GM12878 (cell line): ENCODE measurements at regions not wholly inside any gene's neighbourhood (a gene's known extent, or its start where the extent isn't known, plus 50 kb on each side); places are given as distances from the start of the nearest gene placed in this dataset.

Source experiments
- ATAC-seq: fragments of 200-7000 bp; cut with Tn5 transposase; 3 replicates; pipeline ENCODE4 v1.9.1; 2020; ENCODE audit warnings: mild to moderate bottlenecking, moderate library complexity
- BruUV-seq: library from RNA; stranded (reverse); fragments of 400-500 nt; replicated peaks from 2 replicates; lab custom pipeline; 2021; lab: Mats Ljungman, UMichigan
- CTCF ChIA-PET: fragments of 300-600 bp; sonication (Branson Sonifier 250); formaldehyde crosslinking; extraction: SDS; loops from one replicate; lab custom pipeline; 2021; ENCODE audit warnings: inconsistent platforms; lab: Yijun Ruan, JAX
- POLR2A ChIA-PET: fragments of 350-600 bp; formaldehyde crosslinking; extraction: SDS; loops from one replicate; lab custom pipeline; 2021; ENCODE audit warnings: inconsistent platforms; lab: Charles Lee
- RAD21 ChIA-PET: fragments of 300-600 bp; sonication (Branson Sonifier 250); formaldehyde crosslinking; loops from one replicate; lab custom pipeline; 2023; ENCODE audit warnings: antibody characterized with exemption; ENCODE audit not compliant: unreplicated experiment; lab: Charles Lee
- SMC1A ChIA-PET: fragments of 300-600 bp; sonication (Branson Sonifier 250); formaldehyde crosslinking; loops from one replicate; lab custom pipeline; 2023; ENCODE audit not compliant: unreplicated experiment, uncharacterized antibody; lab: Charles Lee
- DNase-seq: peaks from one replicate; pipeline ENCODE4 v3.0.0-alpha.2; 2011; ENCODE audit warnings: low read depth, low spot score
- FAIRE-seq: peaks from 3 replicates; lab custom pipeline; 2011; peaks lifted over from hg19 to GRCh38; lab: Jason Lieb, UNC
- H2AFZ ChIP-seq: 2 replicates; pipeline ENCODE4 v1.6.0; 2011; ENCODE audit warnings: low read depth, low read length, control low read depth; ENCODE audit not compliant: control insufficient read depth
- H3K27ac ChIP-seq: 2 replicates; pipeline ENCODE4 v1.5.1; 2011; ENCODE audit warnings: control low read depth; ENCODE audit not compliant: control insufficient read depth, insufficient read depth
- H3K27me3 ChIP-seq, 2 experiments: replicated peaks in 1 of 2; 2 replicates each; pipeline versions ENCODE4 v1.6.0 to v1.6.1; 2011; ENCODE audit warnings: low read length in 1 of 2; ENCODE audit not compliant: control insufficient read depth in 2 of 2, insufficient read depth in 2 of 2
- H3K36me3 ChIP-seq, 2 experiments: 2 replicates each; pipeline ENCODE4 v1.5.1; 2011; ENCODE audit warnings: low read length in 1 of 2; ENCODE audit not compliant: control insufficient read depth in 2 of 2, insufficient read depth in 2 of 2
- H3K4me1 ChIP-seq: 2 replicates; pipeline ENCODE4 v1.6.1; 2011; ENCODE audit warnings: mild to moderate bottlenecking, low read length, moderate library complexity, mixed read lengths; ENCODE audit not compliant: control insufficient read depth, insufficient read depth
- H3K4me2 ChIP-seq: 2 replicates; pipeline ENCODE4 v1.6.0; 2011; ENCODE audit warnings: control low read depth; ENCODE audit not compliant: control insufficient read depth, insufficient read depth
- H3K4me3 ChIP-seq: fragments of 200-600 bp; sonication (generic); 2 replicates; pipeline ENCODE4 v1.5.1; 2016
- H3K79me2 ChIP-seq: 2 replicates; pipeline ENCODE4 v1.6.0; 2011; ENCODE audit warnings: low read length; ENCODE audit not compliant: control insufficient read depth, insufficient read depth
- H3K9ac ChIP-seq: 2 replicates; pipeline ENCODE4 v1.8.0; 2011; ENCODE audit warnings: low read length, control low read depth, mixed read lengths; ENCODE audit not compliant: control insufficient read depth, insufficient read depth
- H3K9me3 ChIP-seq: replicated peaks from 3 replicates; pipeline ENCODE4 v1.5.1; 2011; ENCODE audit warnings: mild to moderate bottlenecking, low read length; ENCODE audit not compliant: control insufficient read depth, insufficient read depth
- H4K20me1 ChIP-seq: 2 replicates; pipeline ENCODE4 v1.6.0; 2011; ENCODE audit not compliant: control insufficient read depth, insufficient read depth
- ATF2 ChIP-seq: IDR thresholded peaks from 2 replicates; pipeline ENCODE4 v1.6.1; 2012; ENCODE audit warnings: low read length, inconsistent platforms
- BRCA1 ChIP-seq: IDR thresholded peaks from 2 replicates; pipeline ENCODE4 v1.6.1; 2011; ENCODE audit warnings: low read depth, low read length, improper control_type of control experiment
- EED ChIP-seq: sonication (generic); IDR thresholded peaks from 2 replicates; pipeline ENCODE4 v1.6.1; 2016; ENCODE audit warnings: antibody characterized with exemption, low read depth
- IRF3 ChIP-seq: fragments of 450-650 bp; IDR thresholded peaks from 2 replicates; pipeline ENCODE4 v1.6.1; 2014; ENCODE audit warnings: mild to moderate bottlenecking
- LARP7 ChIP-seq: fragments of 450-650 bp; IDR thresholded peaks from 2 replicates; pipeline ENCODE4 v1.6.1; 2017; ENCODE audit warnings: mild to moderate bottlenecking
- MYB ChIP-seq: fragments of 150-350 bp; IDR thresholded peaks from 2 replicates; pipeline ENCODE4 v1.6.1; 2014; ENCODE audit warnings: mild to moderate bottlenecking, low read depth, low read length, borderline replicate concordance
- NR2C1 ChIP-seq: fragments of 450-650 bp; IDR thresholded peaks from 2 replicates; pipeline ENCODE4 v1.6.1; 2017; ENCODE audit warnings: antibody characterized with exemption, mild to moderate bottlenecking, moderate library complexity
- NR2C2 ChIP-seq: IDR thresholded peaks from 2 replicates; pipeline ENCODE4 v1.6.1; 2011; ENCODE audit warnings: borderline replicate concordance, low read depth; ENCODE audit not compliant: control insufficient read depth, insufficient read length
- RAD21 ChIP-seq: IDR thresholded peaks from 2 replicates; pipeline ENCODE4 v1.6.1; 2011; ENCODE audit warnings: mild to moderate bottlenecking, low read depth, low read length, moderate library complexity; ENCODE audit not compliant: insufficient read depth
- WRNIP1 ChIP-seq: IDR thresholded peaks from 2 replicates; pipeline ENCODE4 v1.6.1; 2011; ENCODE audit warnings: low read depth, low read length, improper control_type of control experiment, borderline replicate concordance
- ZNF24 ChIP-seq: fragments of 450-650 bp; IDR thresholded peaks from 2 replicates; pipeline ENCODE4 v1.6.1; 2017; ENCODE audit warnings: antibody characterized with exemption, mild to moderate bottlenecking
- ZNF592 ChIP-seq: fragments of 450-650 bp; IDR thresholded peaks from 2 replicates; pipeline ENCODE4 v1.6.1; 2017; ENCODE audit warnings: mild to moderate bottlenecking, moderate library complexity
- ZNF687 ChIP-seq: fragments of 450-650 bp; IDR thresholded peaks from 2 replicates; pipeline ENCODE4 v1.6.1; 2017; ENCODE audit warnings: mild to moderate bottlenecking, moderate library complexity
- ZZZ3 ChIP-seq: IDR thresholded peaks from 2 replicates; pipeline ENCODE4 v1.6.1; 2011; ENCODE audit warnings: low read depth; ENCODE audit not compliant: control insufficient read depth, insufficient read length
- WGBS: methylation state at CpG from one replicate; pipeline ENCODE4 v1.1.6; 2016; ENCODE audit warnings: low lambda C conversion rate; ENCODE audit not compliant: insufficient replicate concordance, insufficient coverage; ENCODE audit errors: missing lambda C conversion rate; 5-methylcytosine and 5-hydroxymethylcytosine counted together
- in situ Hi-C: fragments of 300-500 bp; cut with MboI; formaldehyde crosslinking; loops from 9 replicates; pipeline ENCODE4 v1.14.3; 2018; ENCODE audit warnings: mixed read lengths
- intact Hi-C: fragments of 100-400 bp; cut with micrococcal nuclease; formaldehyde crosslinking; loops from one replicate; pipeline ENCODE4 v1.14.2; 2022; ENCODE audit not compliant: unreplicated experiment

- TF ChIP-seq ZNF592 (no peak), BRCA1 (no peak), WRNIP1 (no peak), LARP7 (no peak), NR2C1 (no peak)
- TF ChIP-seq, all 136 proteins: peak for 0
Observed at GRCh38 chr4:35038845-35039244, 1205.5 kb downstream of the ARAP2 start (continued).

GRCh38 chr4:35052546-35052945, 1191.8 kb downstream of the ARAP2 start:
- in situ Hi-C loops: no loop called here
- POLR2A ChIA-PET: no interaction called here
- Histone ChIP-seq H2AFZ (no peak overlapping the region), H3K4me3 (no peak overlapping the region), H3K9ac (no peak overlapping the region), H3K4me2 (no peak overlapping the region), H3K79me2 (no peaks in the 10 kb centered on the region), H3K36me3 (no peaks in the 10 kb centered on the region), H3K9me3 (no peaks in the 10 kb centered on the region), H3K27me3 (no peaks in the 10 kb centered on the region), H3K27ac (no peak overlapping the region), H4K20me1 (no peaks in the 10 kb centered on the region), H3K4me1 (no peaks in the 10 kb centered on the region)
- no peak for FAIRE-seq
- no peak for DNase-seq
- ATAC-seq: no peak
- no TSS peak for BruUV-seq
- intact Hi-C loops: no loop called here
- RAD21 ChIA-PET: no interaction called here
- CTCF ChIA-PET: no interaction called here
- SMC1A ChIA-PET: no interaction called here
- 66% methylated on average over 9 of the region's 9 CpGs for WGBS
- TF ChIP-seq ATF2: no peak
- TF ChIP-seq NR2C2: no peak
- no peak for TF ChIP-seq EED
- no peak for TF ChIP-seq ZNF687
- no peak for TF ChIP-seq ZNF24
- no peak for TF ChIP-seq MYB
- no peak for TF ChIP-seq ZZZ3
- no peak for TF ChIP-seq IRF3
- no peak for TF ChIP-seq RAD21
